Tibial nerve (tissue), 4 donors: ENCODE measurements at regions not wholly inside any gene's neighbourhood (a gene's known extent, or its start where the extent isn't known, plus 50 kb on each side); places are given as distances from the start of the nearest gene placed in this dataset.

Experiments used
- DNase-seq, 2 donors: peaks; one replicate each; pipeline ENCODE4 v3.0.0-alpha.2; 2019; ENCODE audit warnings: low spot score in 2 of 2
- H3K27ac ChIP-seq, 4 donors: fragments of 200-600 bp; sonication (generic) in 3 of 4; one replicate each; pipeline ENCODE4 v1.5.1; 2017 to 2019; ENCODE audit warnings: mild to moderate bottlenecking in 1 of 4
- H3K27me3 ChIP-seq, 2 donors: fragments of 200-600 bp; sonication (generic) in 1 of 2; one replicate each; pipeline versions ENCODE4 v1.5.1 to v1.6.0; 2017 to 2019
- H3K36me3 ChIP-seq, 3 donors: fragments of 200-600 bp; sonication (generic); one replicate each; pipeline ENCODE4 v1.5.1; 2018 to 2019
- H3K4me1 ChIP-seq, 4 donors: fragments of 200-600 bp; sonication (generic) in 3 of 4; one replicate each; pipeline ENCODE4 v1.5.1; 2017 to 2019
- H3K4me3 ChIP-seq, 4 donors: fragments of 200-600 bp; sonication (generic) in 3 of 4; one replicate each; pipeline ENCODE4 v1.5.1; 2017 to 2019; ENCODE audit warnings: mild to moderate bottlenecking in 1 of 4, moderate library complexity in 1 of 4
- H3K9me3 ChIP-seq, 4 donors: fragments of 200-600 bp; sonication (generic) in 3 of 4; one replicate each; pipeline ENCODE4 v1.5.1; 2017 to 2019
- CTCF ChIP-seq, 5 experiments: fragments of 200-600 bp in 3 of 5; fragments of 450-650 bp in 2 of 5; sonication (generic) in 3 of 5; IDR thresholded peaks; one replicate each; pipeline ENCODE4 v1.5.1; 2016 to 2019; ENCODE audit warnings: antibody characterized with exemption in 5 of 5, mild to moderate bottlenecking in 3 of 5, moderate library complexity in 2 of 5
- EP300 ChIP-seq, 2 donors: sonication (generic); formaldehyde crosslinking; IDR thresholded peaks; one replicate each; pipeline ENCODE4 v1.6.1; 2017; ENCODE audit warnings: antibody characterized with exemption in 2 of 2, mild to moderate bottlenecking in 1 of 2
- POLR2A ChIP-seq, 2 donors: fragments of 450-650 bp; IDR thresholded peaks; one replicate each; pipeline ENCODE4 v1.6.1; 2017; ENCODE audit warnings: antibody characterized with exemption in 2 of 2, mild to moderate bottlenecking in 2 of 2, moderate library complexity in 2 of 2
- WGBS, 2 donors: methylation state at CpG; one replicate each; pipeline ENCODE4 v1.1.5; 2018; 5-methylcytosine and 5-hydroxymethylcytosine counted together

DNA sequence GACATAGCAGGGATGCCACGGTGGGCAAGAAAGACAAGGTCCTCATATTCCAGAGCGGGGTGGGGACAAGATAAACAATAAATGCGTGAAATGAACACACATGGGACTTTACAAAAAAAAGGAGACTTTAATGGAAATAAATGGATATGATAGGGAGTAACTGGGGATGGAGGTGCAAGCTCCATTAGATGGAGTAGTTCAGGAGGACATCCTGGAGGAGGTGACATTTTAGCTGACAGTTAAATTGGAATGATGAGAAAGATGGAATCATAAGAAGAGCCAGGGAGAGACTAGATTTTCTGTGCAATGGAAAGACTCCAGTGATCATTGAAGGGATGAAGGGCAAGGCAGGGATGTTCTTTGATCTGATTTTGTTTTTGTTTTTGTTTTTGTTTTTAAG is 83.6 kb upstream of the MYL10 start:
- no peaks in the 10 kb centered on the region for H3K27me3 ChIP-seq
- H3K4me1 ChIP-seq = peaks cover 0 to 2% (median 0%) of the 10 kb centered on the region in 4 donors
- H3K9me3 ChIP-seq = no peaks in the 10 kb centered on the region
- H3K27ac ChIP-seq = no peak overlapping the region
- DNase-seq = no peak
- TF ChIP-seq POLR2A (IDR thresholded peaks at IDR 0.05) = no peak
- no peak for TF ChIP-seq EP300 (IDR thresholded peaks at IDR 0.05)
- no peak for TF ChIP-seq CTCF (IDR thresholded peaks at IDR 0.05)
- H3K4me3 ChIP-seq = no peak overlapping the region
- no peaks in the 10 kb centered on the region for H3K36me3 ChIP-seq
- WGBS, 2 donors = 87 to 89% methylated on average over 3 of the region's 3 CpGs

GRCh38 chr7:101714097-101714496 is 85.0 kb upstream of the MYL10 start:
- Histone ChIP-seq H3K36me3 (no peaks in the 10 kb centered on the region), H3K4me1 (peaks cover 0 to 9% (median 0%) of the 10 kb centered on the region in 4 donors), H3K4me3 (no peak overlapping the region), H3K27me3 (peaks cover 0 to 8% of the 10 kb centered on the region in 2 donors), H3K9me3 (no peaks in the 10 kb centered on the region), H3K27ac (no peak overlapping the region)
- WGBS, 2 donors = 62 to 71% methylated on average over 7 of the region's 7 CpGs
- DNase-seq = no peak
- TF ChIP-seq POLR2A (IDR thresholded peaks at IDR 0.05) = no peak
- TF ChIP-seq EP300 (IDR thresholded peaks at IDR 0.05) = no peak
- no peak for TF ChIP-seq CTCF (IDR thresholded peaks at IDR 0.05)

GRCh38 chr7:101717628-101718357 is 88.7 kb upstream of the MYL10 start:
- peak; percentile 47 to 89 for DNase-seq
- peak overlapping the region in 2 of 4 donors; percentile 55 to 58 for H3K27ac ChIP-seq
- no peak overlapping the region for H3K4me3 ChIP-seq
- peaks cover 0 to 10% of the 10 kb centered on the region in 2 donors for H3K27me3 ChIP-seq
- H3K36me3 ChIP-seq = no peaks in the 10 kb centered on the region
- TF ChIP-seq POLR2A (IDR thresholded peaks at IDR 0.05) = no peak
- TF ChIP-seq CTCF (IDR thresholded peaks at IDR 0.05) = no peak
- TF ChIP-seq EP300 (IDR thresholded peaks at IDR 0.05) = peak in 1 of 2 donors; percentile 83
- 29 to 39% methylated on average over 23 to 25 of the region's 25 CpGs for WGBS, 2 donors
- H3K9me3 ChIP-seq = no peaks in the 10 kb centered on the region
- H3K4me1 ChIP-seq = peaks cover 0 to 9% (median 0%) of the 10 kb centered on the region in 4 donors

DNA sequence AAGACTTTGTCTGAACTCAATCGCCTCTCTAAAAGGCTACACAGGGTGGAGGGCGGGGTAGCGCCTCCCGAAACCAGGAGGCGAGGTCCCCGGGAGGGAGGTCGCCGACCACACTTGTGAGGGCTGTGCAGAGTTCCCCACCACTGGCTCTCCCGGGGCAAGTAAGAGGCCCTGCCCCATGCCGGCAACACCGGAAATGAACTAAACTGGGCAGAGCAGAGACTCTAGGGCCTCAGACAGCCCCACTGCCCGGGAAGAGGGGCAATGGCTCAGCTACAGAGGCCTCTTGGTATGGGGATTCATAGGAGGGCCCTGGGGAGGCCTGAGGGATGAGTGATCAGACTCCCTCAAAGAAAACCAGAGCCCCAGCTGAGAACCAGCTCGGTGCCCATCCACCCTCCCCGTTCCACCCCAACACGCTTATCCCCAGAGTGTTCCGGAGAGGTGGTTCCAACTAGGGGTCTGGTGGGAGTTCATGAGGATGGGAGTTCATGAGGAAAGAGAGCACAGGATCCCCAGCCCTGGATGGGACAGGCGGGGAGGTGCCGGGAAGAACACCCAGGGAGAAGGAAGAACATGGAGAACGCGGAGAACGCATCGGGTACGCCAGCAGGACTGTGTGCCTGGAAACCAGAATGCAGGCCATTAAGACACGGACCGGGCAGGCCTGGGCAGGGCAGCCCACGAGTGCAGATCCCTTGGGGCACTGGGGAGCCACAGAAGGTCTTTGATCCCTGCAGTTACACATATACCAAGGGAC is 89.4 kb upstream of the MYL10 start:
- WGBS, 2 donors = 60 to 74% methylated on average over 23 to 26 of the region's 26 CpGs
- Histone ChIP-seq H3K27ac (peak overlapping the region in 2 of 4 donors; percentile 55), H3K9me3 (peaks cover 0 to under 1% (median 0%) of the 10 kb centered on the region in 4 donors), H3K27me3 (peaks cover 0 to 10% of the 10 kb centered on the region in 2 donors), H3K4me3 (no peak overlapping the region), H3K4me1 (peaks cover 0 to 9% (median 0%) of the 10 kb centered on the region in 4 donors), H3K36me3 (no peaks in the 10 kb centered on the region)
- no peak for TF ChIP-seq EP300 (IDR thresholded peaks at IDR 0.05)
- no peak for TF ChIP-seq CTCF (IDR thresholded peaks at IDR 0.05)
- TF ChIP-seq POLR2A (IDR thresholded peaks at IDR 0.05) = no peak
- DNase-seq = no peak

GRCh38 chr7:101719123-101719470 is 90.0 kb upstream of the MYL10 start:
- WGBS, 2 donors = 83 to 87% methylated on average over 9 of the region's 9 CpGs
- no peak overlapping the region for H3K4me3 ChIP-seq

More at GRCh38 chr7:101719123-101719470, 90.0 kb upstream of the MYL10 start:
- Histone ChIP-seq H3K27me3 (peaks cover 0 to 10% of the 10 kb centered on the region in 2 donors), H3K36me3 (no peaks in the 10 kb centered on the region), H3K4me1 (peaks cover 0 to 9% (median 0%) of the 10 kb centered on the region in 4 donors), H3K27ac (no peak overlapping the region), H3K9me3 (peaks cover 0 to 6% (median 0%) of the 10 kb centered on the region in 4 donors)
- DNase-seq = no peak
- TF ChIP-seq POLR2A (IDR thresholded peaks at IDR 0.05) = no peak
- no peak for TF ChIP-seq CTCF (IDR thresholded peaks at IDR 0.05)
- no peak for TF ChIP-seq EP300 (IDR thresholded peaks at IDR 0.05)
